ELR (cell line): ENCODE measurements at regions not wholly inside any gene's neighbourhood (a gene's known extent, or its start where the extent isn't known, plus 50 kb on each side); places are given as distances from the start of the nearest gene placed in this dataset.
A peak's percentile ranks its signal among the peaks of the same experiment; 100 is the strongest.

Experiments
- DNase-seq: peaks from one replicate; pipeline ENCODE4 v3.0.0-alpha.2; 2015; ENCODE audit warnings: low read depth

- DNase-seq = peak; percentile 36
Measured at GRCh38 chr6:6918216-6918983, 189.4 kb upstream of the RREB1 start.

DNA sequence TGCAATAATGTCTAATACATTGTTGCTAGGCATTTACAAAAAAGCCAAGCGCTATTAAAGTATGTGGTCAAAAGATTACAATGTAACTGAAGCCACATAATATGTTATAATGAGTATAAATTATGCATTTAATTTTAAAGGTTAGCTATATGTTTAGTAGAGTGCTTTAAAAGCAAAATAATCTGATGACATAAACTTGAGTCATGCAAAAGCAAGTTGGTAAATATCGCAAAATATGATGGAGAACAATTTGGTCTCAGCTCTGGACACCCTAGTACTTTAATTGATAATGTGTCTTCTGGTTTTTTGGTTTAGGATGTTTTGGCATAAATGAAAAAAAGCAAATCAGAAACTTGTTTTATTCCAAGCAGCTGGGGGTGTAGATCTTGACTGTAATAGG is 188.6 kb upstream of the RREB1 start:
- no peak for DNase-seq

DNA sequence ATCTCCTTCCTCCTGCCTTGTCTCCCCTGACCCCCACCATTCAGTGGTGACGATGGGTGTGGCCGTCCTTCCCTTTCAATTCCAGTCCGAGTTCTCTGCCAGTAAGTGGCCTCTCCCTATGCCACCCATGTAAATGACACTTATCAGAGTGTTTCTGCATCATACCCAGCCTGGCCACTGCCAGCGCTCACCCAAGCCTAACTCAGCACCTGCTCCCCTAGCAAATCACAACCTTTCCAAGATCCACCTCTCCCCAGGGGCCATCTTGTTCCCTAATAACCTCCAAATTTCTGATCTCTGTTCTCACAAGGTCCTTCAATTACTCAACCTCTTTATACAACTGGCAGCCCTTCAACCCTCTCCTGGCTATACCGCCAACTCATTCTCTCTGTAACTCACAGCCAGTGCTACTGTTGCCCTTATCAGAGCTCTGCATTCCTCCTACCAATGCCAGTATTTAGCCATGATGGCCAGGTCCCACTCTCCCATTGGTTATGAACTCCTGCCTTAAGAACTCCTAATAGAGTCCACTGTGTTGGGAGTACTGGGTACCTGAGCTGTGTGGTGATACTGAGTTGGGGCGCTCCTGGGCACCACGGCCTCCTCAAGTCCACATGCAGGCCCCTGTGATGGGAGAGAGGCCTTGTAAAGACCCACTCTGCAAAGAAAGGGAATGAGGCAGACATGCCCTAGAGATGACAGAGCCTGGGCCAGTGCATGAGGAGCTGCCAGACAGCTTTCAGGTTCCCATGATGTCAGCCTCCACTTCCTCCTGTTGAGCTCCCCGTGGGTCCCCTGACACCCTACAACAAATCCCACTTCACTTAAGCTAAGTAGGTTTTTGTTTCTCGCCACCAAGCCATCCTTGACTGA is 187.4 kb upstream of the RREB1 start:
- DNase-seq = no peak

- DNase-seq = no peak
Measured at GRCh38 chr6:6920987-6921313, 186.8 kb upstream of the RREB1 start.

DNA sequence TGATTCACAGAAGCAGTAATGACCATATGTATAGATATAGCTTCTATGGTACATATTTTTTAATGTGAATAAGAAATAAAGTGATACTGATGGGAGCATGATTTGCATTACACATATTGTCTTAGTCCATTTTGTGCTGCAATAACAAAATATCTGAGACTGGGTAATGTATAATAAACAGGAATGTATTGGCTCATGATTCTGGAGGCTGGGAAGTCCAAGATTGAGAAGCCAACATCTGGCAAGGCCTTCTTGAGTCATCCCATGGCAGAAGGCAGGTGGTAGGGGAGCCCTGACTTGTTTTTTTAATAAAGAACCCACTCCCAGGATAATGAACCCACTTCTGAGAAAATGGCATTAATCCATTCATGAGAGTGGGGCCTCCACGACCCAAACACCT is 185.6 kb upstream of the RREB1 start:
- DNase-seq = no peak

GRCh38 chr6:6923605-6924004 is 184.2 kb upstream of the RREB1 start:
- no peak for DNase-seq

DNA sequence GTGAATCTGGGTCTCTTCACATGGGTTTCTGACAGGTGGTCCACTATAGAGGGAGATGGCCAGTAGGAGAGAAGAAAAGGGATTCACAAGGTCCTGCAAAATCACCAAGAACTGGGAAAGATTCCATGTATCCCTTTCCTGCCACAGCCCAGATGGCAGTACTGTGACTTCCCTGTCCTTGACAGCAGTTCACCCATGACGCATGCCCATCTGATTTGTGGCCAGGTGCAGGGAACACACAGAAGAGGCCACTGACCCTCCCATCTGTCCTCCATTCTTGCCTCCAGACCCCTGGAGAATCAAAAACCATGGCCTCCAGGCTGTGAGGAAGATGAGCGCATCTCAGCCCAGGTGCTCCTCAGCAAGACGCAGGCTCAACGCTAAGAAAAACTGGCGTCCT is 183.1 kb upstream of the RREB1 start:
- DNase-seq = no peak

DNA sequence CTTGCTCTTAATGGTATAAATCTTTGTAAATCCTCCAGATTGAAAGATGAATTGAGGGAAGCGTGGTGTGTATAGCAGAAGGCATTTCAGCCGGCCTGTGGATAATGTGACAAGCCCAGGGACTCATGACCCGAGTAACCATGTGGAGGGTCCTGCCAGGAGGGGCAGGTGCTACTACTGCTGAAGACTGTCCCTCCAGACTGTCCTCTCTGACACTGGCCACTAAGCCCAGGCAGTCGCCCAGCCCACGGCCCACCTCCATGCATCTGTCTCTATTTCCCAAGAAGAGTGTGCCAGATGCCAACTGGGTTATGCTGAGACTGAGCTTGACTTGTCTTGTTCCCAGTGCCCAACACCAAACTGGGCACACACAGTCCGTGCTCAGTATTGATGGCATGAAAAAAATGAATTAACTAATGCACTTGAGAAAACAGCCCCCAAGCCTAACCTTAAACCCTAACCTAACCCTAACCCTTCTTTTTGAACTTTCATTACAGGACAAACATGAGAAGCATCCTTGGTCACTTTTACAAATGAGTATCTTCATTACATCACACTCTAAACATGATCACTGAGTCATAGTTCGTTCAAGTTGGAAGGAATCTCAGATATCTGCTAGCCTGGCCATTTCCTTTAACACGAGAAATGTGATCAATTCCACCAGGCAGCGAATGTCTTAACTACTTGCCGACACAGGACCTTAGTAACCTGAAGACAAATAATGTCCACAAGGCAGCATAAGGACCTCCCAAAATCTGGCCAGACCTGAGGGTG is 182.2 kb upstream of the RREB1 start:
- DNase-seq = peak; percentile 38

GRCh38 chr6:6926856-6927255 is 180.9 kb upstream of the RREB1 start:
- DNase-seq = no peak

DNA sequence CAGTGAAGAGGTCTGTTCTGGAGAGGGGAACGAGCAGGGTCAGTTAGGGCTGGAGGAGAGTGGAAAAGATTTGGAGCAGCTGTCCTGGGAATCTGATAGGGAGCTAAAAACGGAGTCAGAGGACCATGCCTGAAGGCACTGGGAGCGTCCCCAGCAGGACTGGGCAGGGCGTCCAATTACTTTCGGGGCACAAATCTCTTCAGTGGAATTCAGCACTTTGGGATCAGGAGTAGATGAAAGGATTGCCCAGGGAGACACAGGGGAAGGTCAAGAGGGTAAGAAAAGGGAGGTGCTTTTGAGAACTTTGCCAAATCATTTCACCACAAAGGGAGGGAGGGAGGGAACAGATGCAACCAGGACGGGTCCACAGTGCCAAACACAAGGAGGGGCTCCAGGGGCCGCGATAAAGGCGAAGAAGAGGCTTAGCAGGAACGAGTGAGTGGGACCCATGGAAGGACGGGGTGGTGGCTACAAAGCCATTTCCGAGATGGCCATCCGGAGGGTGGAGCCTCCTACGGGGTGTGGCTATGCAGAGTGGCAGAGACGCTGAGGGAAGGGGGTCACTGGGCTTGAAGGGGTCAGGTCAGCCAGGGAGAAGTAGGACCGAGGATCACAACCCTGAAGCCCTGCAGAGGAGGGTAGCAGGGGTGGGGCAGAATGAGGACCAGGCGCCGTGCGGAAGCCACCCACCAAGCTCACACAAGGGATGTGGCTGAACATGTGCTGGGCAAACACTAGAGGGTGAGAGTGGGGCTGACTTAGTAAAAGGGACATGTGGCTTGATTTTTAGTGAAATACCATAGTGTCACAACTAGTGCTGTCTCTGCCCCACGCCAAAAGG is 180.0 kb upstream of the RREB1 start:
- DNase-seq = no peak

DNA sequence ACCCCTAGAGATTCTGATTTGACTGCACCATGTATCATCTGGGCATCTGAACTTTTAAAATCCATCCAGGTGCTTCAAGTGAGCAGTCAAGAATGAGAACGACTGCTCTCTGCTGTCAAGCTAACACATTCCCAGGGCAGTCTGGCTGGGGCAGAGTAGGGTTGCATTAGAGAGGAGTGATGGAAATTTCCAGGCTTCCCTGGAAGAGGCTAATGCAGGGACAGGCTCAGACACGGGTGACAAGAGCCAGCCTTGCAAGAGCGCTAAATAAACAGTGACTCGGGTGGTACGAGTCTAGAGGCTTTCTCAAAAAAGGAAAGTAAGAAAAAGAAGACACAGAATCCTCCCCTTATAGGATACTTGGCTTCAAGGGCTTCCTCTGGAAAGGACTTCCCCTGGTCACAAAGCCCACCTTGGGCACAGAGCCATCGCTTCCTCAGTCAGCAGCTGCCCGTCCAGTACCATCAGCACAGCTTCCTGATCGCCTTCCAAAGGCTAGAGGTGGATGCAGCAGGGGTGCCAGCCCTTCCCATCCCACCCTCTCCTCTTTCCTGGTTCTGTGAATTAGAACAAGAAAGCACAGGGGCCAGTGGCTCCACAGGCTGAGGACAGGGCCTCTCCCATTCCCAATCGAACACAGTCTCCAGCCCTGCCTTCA is 177.4 kb upstream of the RREB1 start:
- DNase-seq = no peak

DNA sequence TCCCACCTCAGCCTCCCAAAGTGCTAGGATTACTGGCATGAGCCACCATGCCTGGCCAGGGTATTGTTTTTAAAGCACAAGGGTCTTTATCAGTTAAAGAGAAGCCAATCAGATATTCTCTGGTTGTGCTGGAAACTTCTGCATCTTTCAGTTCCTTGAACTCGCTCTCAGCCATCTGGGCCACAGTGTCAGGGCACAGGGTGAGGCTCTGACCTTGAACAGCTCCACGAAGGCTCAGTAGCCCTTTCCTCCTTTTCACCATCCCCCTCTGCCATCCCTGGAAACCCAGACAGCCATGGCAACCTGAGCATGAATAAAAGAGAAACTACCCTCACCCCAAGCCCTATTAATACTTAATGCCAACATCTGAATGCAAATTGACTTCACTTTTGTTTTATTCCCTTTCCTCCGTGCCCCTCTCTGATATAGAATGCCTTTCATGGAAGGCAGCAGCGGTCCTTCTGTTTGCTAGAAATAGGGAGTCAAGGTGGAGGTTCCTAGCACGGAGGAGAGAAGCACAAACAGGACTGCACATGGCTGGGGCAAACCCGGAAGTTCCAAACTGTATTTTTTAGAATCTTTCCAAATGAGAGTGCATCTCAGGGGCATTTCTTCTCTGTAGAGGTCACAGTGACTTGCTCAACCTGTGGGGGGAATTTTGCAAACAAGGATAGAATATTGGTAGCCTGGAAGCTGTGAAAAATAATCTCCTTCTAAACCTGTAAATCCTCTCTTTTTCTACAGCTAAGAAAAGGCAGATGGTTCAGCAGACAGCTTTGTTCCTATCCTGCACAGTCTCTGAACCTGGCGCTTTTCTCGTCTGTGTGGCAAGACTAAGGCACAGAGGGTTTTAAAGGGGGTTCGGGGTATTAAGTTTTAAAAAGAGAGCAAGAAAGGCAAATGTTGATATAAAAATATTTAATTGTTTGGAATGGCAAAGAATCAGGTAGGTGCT is 176.4 kb upstream of the RREB1 start:
- DNase-seq = no peak

DNA sequence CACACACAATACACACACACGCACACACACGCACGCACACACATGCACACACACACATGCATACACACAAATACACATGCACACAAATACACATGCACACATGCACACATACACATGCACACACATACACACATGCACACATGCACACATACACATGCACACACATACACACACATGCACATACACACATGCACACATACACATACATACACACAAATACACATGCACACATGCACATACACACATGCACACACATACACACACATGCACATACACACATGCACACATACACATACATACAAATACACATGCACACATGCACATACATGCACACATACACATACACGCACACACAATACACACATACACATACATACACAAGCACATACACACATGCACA is 175.4 kb upstream of the RREB1 start:
- DNase-seq = no peak

DNA sequence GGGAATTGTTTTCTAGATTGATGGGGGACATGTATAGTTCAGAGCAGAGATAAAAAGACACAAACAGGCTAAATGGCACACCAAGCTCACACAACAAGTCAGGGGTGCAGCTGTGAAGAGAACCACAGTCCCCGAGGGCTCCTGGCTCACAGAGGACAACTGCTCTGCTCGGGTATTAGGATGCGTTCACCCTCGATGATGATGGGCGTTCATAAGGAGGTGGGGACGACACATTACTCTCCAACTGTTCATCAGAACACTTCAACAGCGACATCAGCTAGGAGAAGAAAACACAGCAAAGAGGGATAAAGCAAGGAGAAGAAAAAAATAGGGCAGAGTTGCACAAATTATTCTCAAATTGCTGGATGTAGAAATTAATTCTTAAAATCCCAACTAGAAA is 174.8 kb upstream of the RREB1 start:
- DNase-seq = no peak

DNA sequence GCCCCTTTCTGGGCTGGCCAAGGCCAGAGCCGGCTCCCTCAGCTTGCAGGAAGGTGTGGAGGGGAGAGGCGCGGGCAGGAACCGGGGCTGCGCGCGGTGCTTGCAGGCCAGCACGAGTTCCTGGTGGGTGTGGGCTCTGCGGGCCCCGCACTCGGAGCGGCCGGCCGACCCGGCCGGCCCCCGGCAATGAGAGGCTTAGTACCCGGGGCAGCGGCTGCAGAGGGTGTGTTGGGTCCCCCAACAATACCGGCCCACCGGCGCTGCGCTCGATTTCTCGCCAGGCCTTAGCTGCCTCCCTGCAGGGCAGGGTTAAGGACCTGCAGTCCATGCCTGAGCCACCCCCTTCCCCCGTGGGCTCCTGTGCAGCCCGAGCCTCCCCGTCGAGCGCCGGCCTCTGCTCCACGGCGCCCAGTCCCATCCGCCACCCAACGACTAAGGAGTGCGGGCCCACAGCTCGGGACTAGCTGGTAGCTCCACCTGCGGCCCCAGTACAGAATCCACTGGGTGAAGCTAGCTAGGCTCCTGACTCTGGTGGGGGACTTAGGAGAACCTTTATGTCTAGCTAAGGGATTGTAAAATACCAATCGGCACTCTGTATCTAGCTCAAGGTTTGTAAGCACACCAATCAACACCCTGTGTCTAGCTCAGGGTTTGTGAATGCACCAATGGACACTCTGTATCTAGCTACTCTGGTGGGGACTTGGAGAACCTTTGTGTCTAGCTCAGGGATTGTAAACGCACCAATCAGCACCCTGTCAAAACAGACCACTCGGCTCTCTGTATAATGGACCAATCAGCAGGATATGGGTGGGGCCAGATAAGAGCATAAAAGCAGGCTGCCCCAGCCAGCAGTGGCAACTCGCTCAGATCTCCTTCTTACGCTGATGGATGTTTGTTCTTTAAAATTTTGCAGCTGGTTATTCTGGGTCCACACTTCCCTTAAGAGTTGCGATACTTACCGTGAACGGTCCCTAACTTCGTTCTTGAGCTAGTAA is 167.4 kb upstream of the RREB1 start:
- no peak for DNase-seq

GRCh38 chr6:6941201-6941600 is 166.6 kb upstream of the RREB1 start:
- DNase-seq = no peak

DNA sequence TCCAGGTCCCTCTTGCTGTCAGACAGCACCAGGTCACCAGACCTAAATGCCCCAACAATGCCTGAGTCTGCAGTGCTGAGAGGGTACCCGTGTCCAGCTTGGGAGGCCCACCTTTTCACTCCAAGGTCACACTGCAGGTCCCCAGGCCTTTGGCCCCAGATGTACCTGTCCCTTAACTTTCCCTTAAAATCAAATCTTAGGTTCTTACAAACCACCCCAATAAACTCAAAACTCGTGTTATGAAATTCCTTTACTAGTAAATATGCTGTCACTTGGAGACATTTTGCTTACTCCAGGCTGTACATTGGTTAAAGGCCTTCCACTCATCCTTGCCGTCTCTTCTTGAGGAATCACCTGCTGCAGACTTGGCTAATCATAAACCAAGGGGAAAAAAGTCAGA is 165.7 kb upstream of the RREB1 start:
- DNase-seq = no peak

DNA sequence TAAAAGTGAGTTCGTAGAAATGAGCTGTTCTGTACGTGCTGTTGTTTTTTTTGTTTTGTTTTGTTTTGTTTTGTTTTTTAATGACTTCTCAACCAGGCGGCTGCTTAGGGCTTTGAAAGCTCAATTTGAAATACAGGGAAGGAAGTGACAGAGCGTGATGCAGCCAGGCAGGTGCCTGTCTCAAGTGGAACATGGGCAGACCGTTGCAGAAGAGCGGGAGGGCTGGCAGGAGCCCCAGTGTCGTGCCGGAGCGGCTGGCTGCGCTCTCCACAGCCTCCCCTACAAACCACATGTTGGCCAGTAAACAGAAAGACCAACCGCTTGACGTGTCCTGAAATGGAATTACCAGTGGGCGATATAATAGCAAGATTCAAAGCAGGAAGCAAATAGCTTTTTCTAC is 164.9 kb upstream of the RREB1 start:
- peak; percentile 4 for DNase-seq

DNA sequence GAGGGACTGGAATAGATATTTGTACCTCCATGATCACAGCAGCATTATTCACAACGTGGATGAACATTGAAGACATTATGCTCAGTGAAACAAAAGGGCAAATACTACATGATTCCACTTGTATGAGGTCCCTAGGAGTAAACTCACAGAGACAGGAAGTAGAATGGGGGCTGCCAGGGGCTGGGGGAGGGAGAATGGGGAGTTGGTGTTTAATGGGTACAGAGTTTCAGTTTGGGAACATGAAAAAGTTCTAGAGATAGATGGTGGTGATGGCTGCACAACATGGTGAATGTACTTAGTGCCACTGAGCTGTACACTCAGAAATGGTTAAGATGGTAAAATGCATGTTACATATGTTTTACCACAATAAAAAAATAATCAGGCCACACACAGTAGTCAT is 164.3 kb upstream of the RREB1 start:
- DNase-seq = no peak
